GM23338 (cell line): ENCODE measurements at regions not wholly inside any gene's neighbourhood (a gene's known extent, or its start where the extent isn't known, plus 50 kb on each side); places are given as distances from the start of the nearest gene placed in this dataset.

Source experiments
- ATAC-seq: fragments of 200-7000 bp; cut with Tn5 transposase; 3 replicates; pipeline ENCODE4 v1.9.1; 2020
- DNase-seq: peaks from one replicate; pipeline ENCODE4 v3.0.0-alpha.2; 2015; ENCODE audit warnings: low spot score
- H2AFZ ChIP-seq: fragments of 200-600 bp; sonication (generic); 2 replicates; pipeline ENCODE4 v1.8.0; 2016; ENCODE audit warnings: antibody characterized with exemption, mild to moderate bottlenecking, moderate library complexity
- H3F3A ChIP-seq: fragments of 200-600 bp; sonication (generic); replicated peaks from 2 replicates; pipeline ENCODE4 v1.8.0; 2017; ENCODE audit warnings: antibody characterized with exemption, mixed run types, low read depth
- H3K27ac ChIP-seq: fragments of 200-600 bp; sonication (generic); 2 replicates; pipeline ENCODE4 v1.6.1; 2016; ENCODE audit warnings: low read depth
- H3K27me3 ChIP-seq: fragments of 200-600 bp; sonication (generic); 2 replicates; pipeline ENCODE4 v1.8.0; 2016; ENCODE audit warnings: mild to moderate bottlenecking, mixed run types, moderate library complexity; ENCODE audit not compliant: insufficient read depth
- H3K36me3 ChIP-seq: fragments of 200-600 bp; sonication (generic); 2 replicates; pipeline ENCODE4 v1.8.0; 2016; ENCODE audit warnings: mild to moderate bottlenecking; ENCODE audit not compliant: insufficient read depth
- H3K4me1 ChIP-seq: fragments of 200-600 bp; sonication (generic); 2 replicates; pipeline ENCODE4 v1.8.0; 2016; ENCODE audit warnings: mild to moderate bottlenecking, moderate library complexity; ENCODE audit not compliant: insufficient read depth
- H3K4me2 ChIP-seq: fragments of 200-600 bp; sonication (generic); 2 replicates; pipeline ENCODE4 v1.7.1; 2017; ENCODE audit warnings: mixed run types
- H3K4me3 ChIP-seq: fragments of 200-600 bp; sonication (generic); 2 replicates; pipeline ENCODE4 v1.6.1; 2016; ENCODE audit warnings: mixed run types
- H3K79me2 ChIP-seq: fragments of 200-600 bp; sonication (generic); replicated peaks from 2 replicates; pipeline ENCODE4 v1.8.0; 2017; ENCODE audit warnings: mild to moderate bottlenecking; ENCODE audit not compliant: insufficient read depth
- H3K9me2 ChIP-seq: fragments of 200-600 bp; sonication (generic); 2 replicates; pipeline ENCODE4 v1.8.0; 2017; ENCODE audit not compliant: insufficient read depth
- H4K20me1 ChIP-seq: fragments of 200-600 bp; sonication (generic); replicated peaks from 2 replicates; pipeline ENCODE4 v1.8.0; 2017; ENCODE audit warnings: mild to moderate bottlenecking; ENCODE audit not compliant: insufficient read depth
- H3K27ac Mint-ChIP-seq: 2 replicates; pipeline ENCODE4 v1.8.0; 2020; ENCODE audit warnings: inconsistent platforms, mild to moderate bottlenecking, moderate library complexity, mixed read lengths
- H3K27me3 Mint-ChIP-seq: 3 replicates; pipeline ENCODE4 v1.8.0; 2022; ENCODE audit warnings: low read depth, mild to moderate bottlenecking, moderate library complexity, mixed read lengths, inconsistent platforms; ENCODE audit not compliant: insufficient read depth, poor library complexity
- H3K36me3 Mint-ChIP-seq: 3 replicates; pipeline ENCODE4 v1.8.0; 2021; ENCODE audit warnings: low read depth, mild to moderate bottlenecking, inconsistent platforms, moderate library complexity, mixed read lengths
- H3K4me1 Mint-ChIP-seq: 3 replicates; pipeline ENCODE4 v1.8.0; 2020; ENCODE audit warnings: mild to moderate bottlenecking, inconsistent platforms, mixed read lengths
- H3K4me3 Mint-ChIP-seq: 3 replicates; pipeline ENCODE4 v1.8.0; 2021; ENCODE audit warnings: moderate library complexity, mild to moderate bottlenecking, inconsistent platforms, mixed read lengths
- H3K9me3 Mint-ChIP-seq: 3 replicates; pipeline ENCODE4 v1.8.0; 2020; ENCODE audit warnings: moderate library complexity, mild to moderate bottlenecking, inconsistent platforms, mixed read lengths
- CREB1 ChIP-seq: fragments of 250-450 bp; sonication (Bioruptor Pico); IDR thresholded peaks from 2 replicates; pipeline ENCODE4 v1.5.0; 2020; ENCODE audit warnings: low read depth, mild to moderate bottlenecking, moderate library complexity
- EZH2 ChIP-seq: fragments of 200-600 bp; sonication (generic); IDR thresholded peaks from one replicate; pipeline ENCODE4 v1.8.0; 2017; ENCODE audit warnings: antibody characterized with exemption, mild to moderate bottlenecking, low read depth; ENCODE audit not compliant: unreplicated experiment
- NANOG ChIP-seq: IDR thresholded peaks from 2 replicates; pipeline ENCODE4 v1.6.1; 2016; ENCODE audit warnings: antibody characterized with exemption, borderline replicate concordance
- POLR2AphosphoS5 ChIP-seq: IDR thresholded peaks from 2 replicates; pipeline ENCODE4 v1.6.1; 2016; ENCODE audit warnings: antibody characterized with exemption, low read depth
- STAT1 ChIP-seq: IDR thresholded peaks from one replicate; pipeline ENCODE4 v1.6.1; 2016; ENCODE audit warnings: antibody characterized with exemption; ENCODE audit not compliant: unreplicated experiment
- ZNF114 ChIP-seq: fragments of 250-450 bp; sonication (Bioruptor Pico); IDR thresholded peaks from 2 replicates; pipeline ENCODE4 v1.5.0; 2020; ENCODE audit warnings: mild to moderate bottlenecking, moderate library complexity
- ZNF331 ChIP-seq: fragments of 250-450 bp; sonication (Bioruptor Pico); IDR thresholded peaks from 2 replicates; pipeline ENCODE4 v1.5.0; 2020; ENCODE audit warnings: low read depth, mild to moderate bottlenecking, moderate library complexity
- TF ChIP-seq, protein P1 (sequence below): fragments of 250-450 bp; sonication (Bioruptor Pico); IDR thresholded peaks from 2 replicates; pipeline ENCODE4 v1.5.0; 2020; ENCODE audit warnings: mild to moderate bottlenecking, moderate library complexity
- TF ChIP-seq, protein P2 (sequence below), 2 experiments: fragments of 200-600 bp in 1 of 2; sonication (generic) in 1 of 2; conservative IDR thresholded peaks; 2 replicates each; pipeline versions ENCODE4 v1.5.1 to v1.6.1; 2016 to 2017; ENCODE audit warnings: antibody characterized with exemption in 2 of 2, low read depth in 2 of 2, mild to moderate bottlenecking in 2 of 2, moderate library complexity in 1 of 2

DNA sequence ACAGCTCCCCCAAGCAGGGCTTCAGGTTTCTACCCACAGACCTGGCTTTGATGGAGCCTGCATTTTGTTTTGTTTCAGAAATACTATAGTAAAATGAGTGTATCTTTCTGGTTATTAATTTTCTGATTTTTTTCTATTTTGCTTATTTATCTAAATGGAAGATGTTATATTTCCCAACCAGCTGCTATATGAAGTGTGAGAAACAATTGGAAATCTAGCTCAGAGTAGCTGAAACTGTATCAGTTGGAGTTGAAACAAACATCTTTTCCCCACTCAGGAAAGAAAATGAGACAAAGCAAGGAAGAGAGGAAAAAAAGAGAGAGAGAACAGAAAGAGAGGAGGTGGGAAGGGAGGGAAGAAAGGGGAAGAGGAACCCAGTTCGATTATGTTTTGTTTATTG lies 358.5 kb upstream of the ZNF507 start:
- Histone ChIP-seq H3K36me3 (no peaks in the 10 kb centered on the region), H3K27ac (no peak overlapping the region)

DNA sequence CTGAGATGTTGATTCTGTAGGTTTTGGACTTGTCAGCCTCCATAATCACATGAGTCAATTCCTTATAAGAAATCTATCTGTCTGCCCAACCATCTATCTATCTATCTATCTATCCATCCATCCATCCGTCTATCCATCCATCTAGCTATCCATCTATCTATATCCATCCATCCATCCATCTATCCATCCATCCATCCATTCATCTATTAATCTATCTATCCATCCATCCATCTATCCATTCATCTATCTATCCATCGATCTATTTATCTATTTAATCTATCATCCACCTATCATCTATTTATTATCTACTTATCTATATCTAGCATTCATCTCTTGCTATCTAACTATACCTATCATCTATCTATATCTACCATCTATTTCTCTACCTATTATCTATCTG lies 357.2 kb upstream of the ZNF507 start:
- Histone ChIP-seq H3K27ac (no peak overlapping the region), H2AFZ (no peak overlapping the region), H3K4me3 (no peak overlapping the region), H3F3A (no peaks in the 10 kb centered on the region), H3K36me3 (no peaks in the 10 kb centered on the region), H3K4me2 (no peak overlapping the region), H3K4me1 (no peaks in the 10 kb centered on the region), H3K9me2 (no peaks in the 10 kb centered on the region), H4K20me1 (no peaks in the 10 kb centered on the region), H3K79me2 (no peaks in the 10 kb centered on the region), H3K27me3 (no peaks in the 10 kb centered on the region)
- Mint-ChIP-seq H3K27ac (no peak overlapping the region), H3K4me3 (no peak overlapping the region), H3K36me3 (no peaks in the 10 kb centered on the region; the same call in 1 of the 3 replicates), H3K4me1 (peaks cover 7% of the 10 kb centered on the region), H3K27me3 (no peaks in the 10 kb centered on the region), H3K9me3 (peaks cover 10% of the 10 kb centered on the region; the same call in 2 of the 3 replicates)
- no peak for DNase-seq
- no peak for ATAC-seq
- no peak for TF ChIP-seq ZNF114
- TF ChIP-seq EZH2 = no peak
- TF ChIP-seq, protein P1, sequence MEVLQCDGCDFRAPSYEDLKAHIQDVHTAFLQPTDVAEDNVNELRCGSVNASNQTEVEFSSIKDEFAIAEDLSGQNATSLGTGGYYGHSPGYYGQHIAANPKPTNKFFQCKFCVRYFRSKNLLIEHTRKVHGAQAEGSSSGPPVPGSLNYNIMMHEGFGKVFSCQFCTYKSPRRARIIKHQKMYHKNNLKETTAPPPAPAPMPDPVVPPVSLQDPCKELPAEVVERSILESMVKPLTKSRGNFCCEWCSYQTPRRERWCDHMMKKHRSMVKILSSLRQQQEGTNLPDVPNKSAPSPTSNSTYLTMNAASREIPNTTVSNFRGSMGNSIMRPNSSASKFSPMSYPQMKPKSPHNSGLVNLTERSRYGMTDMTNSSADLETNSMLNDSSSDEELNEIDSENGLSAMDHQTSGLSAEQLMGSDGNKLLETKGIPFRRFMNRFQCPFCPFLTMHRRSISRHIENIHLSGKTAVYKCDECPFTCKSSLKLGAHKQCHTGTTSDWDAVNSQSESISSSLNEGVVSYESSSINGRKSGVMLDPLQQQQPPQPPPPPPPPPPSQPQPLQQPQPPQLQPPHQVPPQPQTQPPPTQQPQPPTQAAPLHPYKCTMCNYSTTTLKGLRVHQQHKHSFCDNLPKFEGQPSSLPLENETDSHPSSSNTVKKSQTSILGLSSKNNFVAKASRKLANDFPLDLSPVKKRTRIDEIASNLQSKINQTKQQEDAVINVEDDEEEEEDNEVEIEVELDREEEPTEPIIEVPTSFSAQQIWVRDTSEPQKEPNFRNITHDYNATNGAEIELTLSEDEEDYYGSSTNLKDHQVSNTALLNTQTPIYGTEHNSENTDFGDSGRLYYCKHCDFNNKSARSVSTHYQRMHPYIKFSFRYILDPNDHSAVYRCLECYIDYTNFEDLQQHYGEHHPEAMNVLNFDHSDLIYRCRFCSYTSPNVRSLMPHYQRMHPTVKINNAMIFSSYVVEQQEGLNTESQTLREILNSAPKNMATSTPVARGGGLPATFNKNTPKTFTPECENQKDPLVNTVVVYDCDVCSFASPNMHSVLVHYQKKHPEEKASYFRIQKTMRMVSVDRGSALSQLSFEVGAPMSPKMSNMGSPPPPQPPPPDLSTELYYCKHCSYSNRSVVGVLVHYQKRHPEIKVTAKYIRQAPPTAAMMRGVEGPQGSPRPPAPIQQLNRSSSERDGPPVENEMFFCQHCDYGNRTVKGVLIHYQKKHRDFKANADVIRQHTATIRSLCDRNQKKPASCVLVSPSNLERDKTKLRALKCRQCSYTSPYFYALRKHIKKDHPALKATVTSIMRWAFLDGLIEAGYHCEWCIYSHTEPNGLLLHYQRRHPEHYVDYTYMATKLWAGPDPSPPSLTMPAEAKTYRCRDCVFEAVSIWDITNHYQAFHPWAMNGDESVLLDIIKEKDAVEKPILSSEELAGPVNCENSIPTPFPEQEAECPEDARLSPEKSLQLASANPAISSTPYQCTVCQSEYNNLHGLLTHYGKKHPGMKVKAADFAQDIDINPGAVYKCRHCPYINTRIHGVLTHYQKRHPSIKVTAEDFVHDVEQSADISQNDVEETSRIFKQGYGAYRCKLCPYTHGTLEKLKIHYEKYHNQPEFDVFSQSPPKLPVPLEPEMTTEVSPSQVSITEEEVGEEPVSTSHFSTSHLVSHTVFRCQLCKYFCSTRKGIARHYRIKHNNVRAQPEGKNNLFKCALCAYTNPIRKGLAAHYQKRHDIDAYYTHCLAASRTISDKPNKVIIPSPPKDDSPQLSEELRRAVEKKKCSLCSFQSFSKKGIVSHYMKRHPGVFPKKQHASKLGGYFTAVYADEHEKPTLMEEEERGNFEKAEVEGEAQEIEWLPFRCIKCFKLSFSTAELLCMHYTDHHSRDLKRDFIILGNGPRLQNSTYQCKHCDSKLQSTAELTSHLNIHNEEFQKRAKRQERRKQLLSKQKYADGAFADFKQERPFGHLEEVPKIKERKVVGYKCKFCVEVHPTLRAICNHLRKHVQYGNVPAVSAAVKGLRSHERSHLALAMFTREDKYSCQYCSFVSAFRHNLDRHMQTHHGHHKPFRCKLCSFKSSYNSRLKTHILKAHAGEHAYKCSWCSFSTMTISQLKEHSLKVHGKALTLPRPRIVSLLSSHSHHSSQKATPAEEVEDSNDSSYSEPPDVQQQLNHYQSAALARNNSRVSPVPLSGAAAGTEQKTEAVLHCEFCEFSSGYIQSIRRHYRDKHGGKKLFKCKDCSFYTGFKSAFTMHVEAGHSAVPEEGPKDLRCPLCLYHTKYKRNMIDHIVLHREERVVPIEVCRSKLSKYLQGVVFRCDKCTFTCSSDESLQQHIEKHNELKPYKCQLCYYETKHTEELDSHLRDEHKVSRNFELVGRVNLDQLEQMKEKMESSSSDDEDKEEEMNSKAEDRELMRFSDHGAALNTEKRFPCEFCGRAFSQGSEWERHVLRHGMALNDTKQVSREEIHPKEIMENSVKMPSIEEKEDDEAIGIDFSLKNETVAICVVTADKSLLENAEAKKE (CRISPR knock-in tag) = no peak
- TF ChIP-seq CREB1 (CRISPR knock-in tag) = no peak
- TF ChIP-seq ZNF331 (CRISPR knock-in tag) = no peak
- TF ChIP-seq, protein P2, sequence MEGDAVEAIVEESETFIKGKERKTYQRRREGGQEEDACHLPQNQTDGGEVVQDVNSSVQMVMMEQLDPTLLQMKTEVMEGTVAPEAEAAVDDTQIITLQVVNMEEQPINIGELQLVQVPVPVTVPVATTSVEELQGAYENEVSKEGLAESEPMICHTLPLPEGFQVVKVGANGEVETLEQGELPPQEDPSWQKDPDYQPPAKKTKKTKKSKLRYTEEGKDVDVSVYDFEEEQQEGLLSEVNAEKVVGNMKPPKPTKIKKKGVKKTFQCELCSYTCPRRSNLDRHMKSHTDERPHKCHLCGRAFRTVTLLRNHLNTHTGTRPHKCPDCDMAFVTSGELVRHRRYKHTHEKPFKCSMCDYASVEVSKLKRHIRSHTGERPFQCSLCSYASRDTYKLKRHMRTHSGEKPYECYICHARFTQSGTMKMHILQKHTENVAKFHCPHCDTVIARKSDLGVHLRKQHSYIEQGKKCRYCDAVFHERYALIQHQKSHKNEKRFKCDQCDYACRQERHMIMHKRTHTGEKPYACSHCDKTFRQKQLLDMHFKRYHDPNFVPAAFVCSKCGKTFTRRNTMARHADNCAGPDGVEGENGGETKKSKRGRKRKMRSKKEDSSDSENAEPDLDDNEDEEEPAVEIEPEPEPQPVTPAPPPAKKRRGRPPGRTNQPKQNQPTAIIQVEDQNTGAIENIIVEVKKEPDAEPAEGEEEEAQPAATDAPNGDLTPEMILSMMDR (conservative IDR thresholded peaks at IDR 0.05; ENCODE audit: low read depth in 2 of 2) = no peak
- no peak for TF ChIP-seq STAT1

More for the DNA sequence above, 358.5 kb upstream of the ZNF507 start:
- no peaks in the 10 kb centered on the region for H3K4me1 ChIP-seq
- Mint-ChIP-seq H3K4me3 (no peak overlapping the region), H3K27ac (no peak overlapping the region), H3K36me3 (no peaks in the 10 kb centered on the region; the same call in 1 of the 3 replicates), H3K27me3 (no peaks in the 10 kb centered on the region), H3K4me1 (peaks cover 7% of the 10 kb centered on the region), H3K9me3 (peaks cover 10% of the 10 kb centered on the region; the same call in 2 of the 3 replicates)
- no peak overlapping the region for H3K4me2 ChIP-seq
- no peak overlapping the region for H3K4me3 ChIP-seq
- ATAC-seq (no peak), DNase-seq (no peak)
- no peaks in the 10 kb centered on the region for H4K20me1 ChIP-seq
- H2AFZ ChIP-seq = no peak overlapping the region
- no peaks in the 10 kb centered on the region for H3F3A ChIP-seq
- H3K9me2 ChIP-seq = no peaks in the 10 kb centered on the region
- no peaks in the 10 kb centered on the region for H3K79me2 ChIP-seq
- no peaks in the 10 kb centered on the region for H3K27me3 ChIP-seq
- TF ChIP-seq POLR2AphosphoS5 (no peak), NANOG (no peak), EZH2 (no peak)
- TF ChIP-seq, protein P2 (conservative IDR thresholded peaks at IDR 0.05; ENCODE audit: low read depth in 2 of 2) = no peak
